HG02870 (cell line): ENCODE measurements at regions not wholly inside any gene's neighbourhood (a gene's known extent, or its start where the extent isn't known, plus 50 kb on each side); places are given as distances from the start of the nearest gene placed in this dataset.

Experiments
- ATAC-seq: cut with Tn5 transposase; IDR thresholded peaks from one replicate; pipeline ENCODE4 v1.9.1; 2021; ENCODE audit warnings: mild to moderate bottlenecking, moderate library complexity; ENCODE audit not compliant: unreplicated experiment

- no peak for ATAC-seq
Observed at GRCh38 chr1:55750628-55750995, 535.4 kb upstream of the USP24 start.

- ATAC-seq, result no peak
Observed at GRCh38 chr1:55749975-55750627, 534.9 kb upstream of the USP24 start.

- no peak for ATAC-seq
Observed at GRCh38 chr1:55747408-55747841, 532.3 kb upstream of the USP24 start.

- ATAC-seq, result no peak
Observed at GRCh38 chr1:55746710-55747109, 531.5 kb upstream of the USP24 start.

- ATAC-seq, result no peak
Observed at GRCh38 chr1:55741516-55741915, 526.4 kb upstream of the USP24 start.

- ATAC-seq, result no peak
Observed at GRCh38 chr1:55735106-55735505, 519.9 kb upstream of the USP24 start.

GRCh38 chr1:55726994-55727393 is 511.8 kb upstream of the USP24 start:
- ATAC-seq, result no peak

GRCh38 chr1:55725378-55725777 is 510.2 kb upstream of the USP24 start:
- ATAC-seq, result no peak

- no peak for ATAC-seq
Observed at GRCh38 chr1:55724551-55725325, 509.6 kb upstream of the USP24 start.

- no peak for ATAC-seq
Observed at GRCh38 chr1:55723001-55723400, 507.8 kb upstream of the USP24 start.

- no peak for ATAC-seq
Observed at GRCh38 chr1:55720261-55720660, 505.1 kb upstream of the USP24 start.

- ATAC-seq, result no peak
Observed at GRCh38 chr1:55718758-55719671, 503.9 kb upstream of the USP24 start.

GRCh38 chr1:55717111-55717510 is 501.9 kb upstream of the USP24 start:
- no peak for ATAC-seq

GRCh38 chr1:55716610-55717009 is 501.4 kb upstream of the USP24 start:
- ATAC-seq, result no peak

- no peak for ATAC-seq
Observed at GRCh38 chr1:55716151-55716550, 501.0 kb upstream of the USP24 start.

- ATAC-seq, result no peak
Observed at GRCh38 chr1:55714230-55714629, 499.1 kb upstream of the USP24 start.

GRCh38 chr1:55713516-55713915 is 498.4 kb upstream of the USP24 start:
- ATAC-seq, result no peak

GRCh38 chr1:55712148-55712547 is 497.0 kb upstream of the USP24 start:
- no peak for ATAC-seq

- ATAC-seq, result no peak
Observed at GRCh38 chr1:55708781-55709180, 493.6 kb upstream of the USP24 start.

GRCh38 chr1:55707846-55708245 is 492.7 kb upstream of the USP24 start:
- ATAC-seq, result no peak

GRCh38 chr1:55707196-55707595 is 492.0 kb upstream of the USP24 start:
- ATAC-seq, result no peak

- ATAC-seq, result no peak
Observed at GRCh38 chr1:55706397-55706796, 491.2 kb upstream of the USP24 start.
